IMR-90 (cell line): ENCODE measurements at regions not wholly inside any gene's neighbourhood (a gene's known extent, or its start where the extent isn't known, plus 50 kb on each side); places are given as distances from the start of the nearest gene placed in this dataset.

ENCODE experiments used
- ATAC-seq: fragments of 200-7000 bp; cut with Tn5 transposase; 2 replicates; pipeline ENCODE4 v1.9.1; 2020; ENCODE audit warnings: low read depth, mild to moderate bottlenecking, moderate library complexity
- BruUV-seq: library from RNA; stranded (reverse); fragments of 400-500 nt; replicated peaks from 2 replicates; lab custom pipeline; 2021; lab: Mats Ljungman, UMichigan
- CTCF ChIA-PET: fragments of 300-600 bp; formaldehyde crosslinking; extraction: SDS; loops from one replicate; lab custom pipeline; 2021; ENCODE audit warnings: antibody characterized with exemption; lab: Yijun Ruan, JAX
- POLR2A ChIA-PET: fragments of 300-600 bp; sonication (Branson Sonifier 250); formaldehyde crosslinking; loops from one replicate; lab custom pipeline; 2022; ENCODE audit warnings: antibody characterized with exemption; ENCODE audit not compliant: unreplicated experiment; lab: Charles Lee
- DNase-seq: peaks from one replicate; pipeline ENCODE4 v3.0.0; 2013
- H2AFZ ChIP-seq: replicated peaks from 2 replicates; pipeline ENCODE3; 2013; ENCODE audit warnings: low read length, mild to moderate bottlenecking; ENCODE audit not compliant: poor library complexity
- H2AK5ac ChIP-seq: 2 replicates; pipeline ENCODE4 v1.6.1; 2013; ENCODE audit warnings: low read depth, low read length, inconsistent platforms
- H2AK9ac ChIP-seq: replicated peaks from 2 replicates; pipeline ENCODE3; 2013; ENCODE audit warnings: mild to moderate bottlenecking, low read depth, low read length, moderate library complexity; ENCODE audit not compliant: poor library complexity
- H2BK120ac ChIP-seq: 2 replicates; pipeline ENCODE4 v1.6.1; 2013; ENCODE audit warnings: low read depth, low read length, inconsistent platforms
- H2BK15ac ChIP-seq: 3 replicates; pipeline ENCODE4 v1.6.1; 2013; ENCODE audit warnings: low read depth, low read length, inconsistent platforms
- H2BK20ac ChIP-seq: 2 replicates; pipeline ENCODE4 v1.6.1; 2013; ENCODE audit warnings: low read depth, mild to moderate bottlenecking, inconsistent platforms, low read length, moderate library complexity
- H2BK5ac ChIP-seq: 2 replicates; pipeline ENCODE4 v1.6.1; 2013; ENCODE audit warnings: mild to moderate bottlenecking, low read depth, low read length, inconsistent platforms; ENCODE audit not compliant: poor library complexity, severe bottlenecking
- H3K14ac ChIP-seq: replicated peaks from 2 replicates; pipeline ENCODE4 v1.6.1; 2013; ENCODE audit warnings: low read depth, low read length, inconsistent platforms
- H3K18ac ChIP-seq: 2 replicates; pipeline ENCODE4 v1.6.1; 2013; ENCODE audit warnings: low read depth, low read length, control low read depth
- H3K23ac ChIP-seq: 2 replicates; pipeline ENCODE4 v1.6.1; 2013; ENCODE audit warnings: low read depth, low read length, inconsistent platforms
- H3K27ac ChIP-seq: 2 replicates; pipeline ENCODE4 v1.5.1; 2013; ENCODE audit warnings: mild to moderate bottlenecking, control low read depth, low read length; ENCODE audit not compliant: insufficient read depth
- H3K27me3 ChIP-seq: 2 replicates; pipeline ENCODE4 v1.6.1; 2013; ENCODE audit warnings: low read length; ENCODE audit not compliant: control insufficient read depth, insufficient read depth
- H3K36me3 ChIP-seq: 2 replicates; pipeline ENCODE4 v1.6.1; 2013; ENCODE audit warnings: low read length, mixed read lengths; ENCODE audit not compliant: control insufficient read depth, insufficient read depth
- H3K4ac ChIP-seq: 2 replicates; pipeline ENCODE4 v1.6.1; 2013; ENCODE audit warnings: low read depth, low read length, inconsistent platforms
- H3K4me1 ChIP-seq: 2 replicates; pipeline ENCODE4 v1.6.1; 2013; ENCODE audit warnings: low read length, mixed read lengths; ENCODE audit not compliant: control insufficient read depth, insufficient read depth
- H3K4me2 ChIP-seq: 2 replicates; pipeline ENCODE4 v1.6.1; 2013; ENCODE audit warnings: low read depth, mild to moderate bottlenecking, control low read depth, low read length, moderate library complexity
- H3K4me3 ChIP-seq: 2 replicates; pipeline ENCODE4 v1.5.1; 2013; ENCODE audit warnings: low read depth, mild to moderate bottlenecking, control low read depth, low read length, moderate library complexity; ENCODE audit not compliant: insufficient read depth
- H3K56ac ChIP-seq: 2 replicates; pipeline ENCODE4 v1.6.1; 2013; ENCODE audit warnings: low read length, inconsistent platforms; ENCODE audit not compliant: insufficient read depth; ENCODE audit errors: extremely low read depth
- H3K79me1 ChIP-seq, 2 experiments: 2 replicates each; pipeline ENCODE4 v1.6.1; 2013; ENCODE audit warnings: low read length in 2 of 2, inconsistent platforms in 1 of 2, low read depth in 1 of 2
- H3K9ac ChIP-seq: 2 replicates; pipeline ENCODE4 v1.6.1; 2013; ENCODE audit warnings: low read depth, low read length, control low read depth
- H3K9me1 ChIP-seq: 2 replicates; pipeline ENCODE4 v1.6.1; 2013; ENCODE audit warnings: low read length, inconsistent platforms; ENCODE audit not compliant: insufficient read depth
- H3K9me3 ChIP-seq: 2 replicates; pipeline ENCODE4 v1.6.1; 2013; ENCODE audit warnings: low read length; ENCODE audit not compliant: control insufficient read depth, insufficient read depth
- H4K20me1 ChIP-seq: 2 replicates; pipeline ENCODE4 v1.6.1; 2013; ENCODE audit warnings: low read length, inconsistent platforms; ENCODE audit not compliant: insufficient read depth
- H4K5ac ChIP-seq: 2 replicates; pipeline ENCODE4 v1.6.1; 2013; ENCODE audit warnings: mild to moderate bottlenecking, low read depth, low read length, control low read depth
- H4K8ac ChIP-seq, 2 experiments: 2 replicates each; pipeline ENCODE4 v1.6.1; 2013; ENCODE audit warnings: low read depth in 2 of 2, low read length in 2 of 2, control low read depth in 1 of 2, inconsistent platforms in 1 of 2
- H4K91ac ChIP-seq: 2 replicates; pipeline ENCODE4 v1.6.1; 2013; ENCODE audit warnings: low read depth, low read length, inconsistent platforms; ENCODE audit not compliant: insufficient read depth
- BHLHE40 ChIP-seq: fragments of 150-350 bp; IDR thresholded peaks from 2 replicates; pipeline ENCODE4 v1.6.1; 2016; ENCODE audit warnings: mild to moderate bottlenecking, low read depth, low read length
- ELK1 ChIP-seq: fragments of 150-350 bp; IDR thresholded peaks from 2 replicates; pipeline ENCODE4 v1.6.1; 2016; ENCODE audit warnings: low read depth, mild to moderate bottlenecking, low read length, moderate library complexity, borderline replicate concordance
- MAFK ChIP-seq: IDR thresholded peaks from 2 replicates; pipeline ENCODE4 v1.6.1; 2012; ENCODE audit warnings: low read depth, low read length, improper control_type of control experiment
- MXI1 ChIP-seq: IDR thresholded peaks from 2 replicates; pipeline ENCODE4 v1.6.1; 2012; ENCODE audit warnings: low read depth, mild to moderate bottlenecking, low read length, moderate library complexity, borderline replicate concordance
- RFX5 ChIP-seq: IDR thresholded peaks from 2 replicates; pipeline ENCODE4 v1.8.0; 2012; ENCODE audit warnings: low read depth, mild to moderate bottlenecking, low read length, moderate library complexity
- USF2 ChIP-seq: fragments of 150-350 bp; IDR thresholded peaks from 2 replicates; pipeline ENCODE4 v1.6.1; 2017; ENCODE audit warnings: mild to moderate bottlenecking, antibody characterized with exemption, low read length, low read depth
- WGBS, 2 experiments: methylation state at CpG; one replicate each; pipeline versions ENCODE4 v1.1.5 to v1.1.7; 2013; ENCODE audit warnings: missing lambda C conversion rate in 2 of 2; ENCODE audit not compliant: insufficient read length in 1 of 2; ENCODE audit errors: extremely low coverage in 2 of 2; 5-methylcytosine and 5-hydroxymethylcytosine counted together
- dilution Hi-C: fragments of 300-500 bp; cut with HindIII; formaldehyde crosslinking; loops from one replicate; pipeline ENCODE4 v1.14.3; 2018; ENCODE audit warnings: low sequenced_read_pairs; ENCODE audit not compliant: unreplicated experiment
- in situ Hi-C: fragments of 300-500 bp; cut with MboI; formaldehyde crosslinking; loops from 3 replicates; pipeline ENCODE4 v1.14.3; 2019; ENCODE audit warnings: low sequenced_read_pairs, inconsistent platforms, mixed read lengths
- intact Hi-C: fragments of 100-400 bp; cut with micrococcal nuclease; formaldehyde crosslinking; loops from 2 replicates; pipeline ENCODE4 v1.10.0; 2022

- in situ Hi-C loops (no loop called here), dilution Hi-C loops (no loop called here), intact Hi-C loops (no loop called here)
- DNase-seq (no peak), ATAC-seq (no peak)
- H2AK5ac ChIP-seq: no peak overlapping the region
- no peaks in the 10 kb centered on the region for H3K36me3 ChIP-seq
- H3K18ac ChIP-seq: no peak overlapping the region
- no peaks in the 10 kb centered on the region for H4K20me1 ChIP-seq
- no peak overlapping the region for H3K27ac ChIP-seq
- no peak overlapping the region for H4K5ac ChIP-seq
- H3K4me1 ChIP-seq: no peaks in the 10 kb centered on the region
- H3K79me1 ChIP-seq: no peaks in the 10 kb centered on the region
- H2BK15ac ChIP-seq: no peak overlapping the region
- H3K56ac ChIP-seq: no peak overlapping the region
- no peak overlapping the region for H4K91ac ChIP-seq
- H4K8ac ChIP-seq: no peak overlapping the region
- H3K9me3 ChIP-seq: no peaks in the 10 kb centered on the region
- H3K4me3 ChIP-seq: no peak overlapping the region
- no peak overlapping the region for H2BK20ac ChIP-seq
- H2AFZ ChIP-seq: no peak overlapping the region
- H3K9ac ChIP-seq: no peak overlapping the region
- no CpG with 5 or more reads among the region's 5 CpGs for whole genome bisulfite sequencing, 2 experiments
- no peak overlapping the region for H3K4ac ChIP-seq
- POLR2A ChIA-PET: no interaction called here
- CTCF ChIA-PET: no interaction called here
- H2AK9ac ChIP-seq: no peak overlapping the region
- no peak overlapping the region for H2BK120ac ChIP-seq
- no peaks in the 10 kb centered on the region for H3K27me3 ChIP-seq
- no peak overlapping the region for H3K4me2 ChIP-seq
- TF ChIP-seq MXI1: no peak
- TF ChIP-seq ELK1: no peak
- TF ChIP-seq BHLHE40: no peak
- no peak for TF ChIP-seq RFX5
- no peak for TF ChIP-seq USF2
- no peak for TF ChIP-seq MAFK
- H3K9me1 ChIP-seq: no peaks in the 10 kb centered on the region
- no peak overlapping the region for H2BK5ac ChIP-seq
- H3K14ac ChIP-seq: no peak overlapping the region
- BruUV-seq: no TSS peak
- no peak overlapping the region for H3K23ac ChIP-seq
Observed at GRCh38 chrX:96094616-96095015, 590.0 kb upstream of the DIAPH2 start.
